Forelimb muscle (tissue), 1 donor: ENCODE measurements at regions not wholly inside any gene's neighbourhood (a gene's known extent, or its start where the extent isn't known, plus 50 kb on each side); places are given as distances from the start of the nearest gene placed in this dataset.
"Not testable (repeated sequence)": the region's sequence is repeated elsewhere in the genome, so short reads cannot be mapped to it uniquely, and the experiment has no call there.

Experiments used
- DNase-seq: peaks from one replicate; pipeline ENCODE4 v3.0.0-alpha.2; 2013; ENCODE audit warnings: low read depth

- DNase-seq = not testable (repeated sequence)
These were observed 85.4 kb upstream of the TMEM170B start for GRCh38 chr6:11452106-11452505.

- DNase-seq = no peak
These were observed 87.5 kb upstream of the TMEM170B start for GRCh38 chr6:11450037-11450436.

- DNase-seq = no peak
These were observed 88.1 kb upstream of the TMEM170B start for GRCh38 chr6:11449408-11449807.

- DNase-seq = no peak
These were observed 89.5 kb upstream of the TMEM170B start for GRCh38 chr6:11448038-11448437.

- DNase-seq = no peak
These were observed 90.3 kb upstream of the TMEM170B start for GRCh38 chr6:11447265-11447664.

GRCh38 chr6:11445146-11445545 lies 92.4 kb upstream of the TMEM170B start:
- no peak for DNase-seq

- DNase-seq = not testable (repeated sequence)
These were observed 94.4 kb upstream of the TMEM170B start for GRCh38 chr6:11443125-11443524.

GRCh38 chr6:11442495-11442894 lies 95.1 kb upstream of the TMEM170B start:
- DNase-seq = no peak

GRCh38 chr6:11439876-11440275 lies 97.7 kb upstream of the TMEM170B start:
- no peak for DNase-seq

GRCh38 chr6:11439017-11439420 lies 98.5 kb upstream of the TMEM170B start:
- no peak for DNase-seq

- no peak for DNase-seq
These were observed 99.6 kb upstream of the TMEM170B start for GRCh38 chr6:11437824-11438459.

- DNase-seq = no peak
These were observed 100.9 kb upstream of the TMEM170B start for GRCh38 chr6:11436508-11437096.

GRCh38 chr6:11434565-11435326 lies 102.8 kb upstream of the TMEM170B start:
- DNase-seq = no peak

- DNase-seq = no peak
These were observed 103.7 kb upstream of the TMEM170B start for GRCh38 chr6:11433860-11434259.

GRCh38 chr6:11432713-11433450 lies 104.7 kb upstream of the TMEM170B start:
- no peak for DNase-seq

GRCh38 chr6:11432091-11432490 lies 105.5 kb upstream of the TMEM170B start:
- DNase-seq = no peak

- DNase-seq = no peak
These were observed 106.1 kb upstream of the TMEM170B start for GRCh38 chr6:11431455-11431937.

GRCh38 chr6:11430036-11430435 lies 107.5 kb upstream of the TMEM170B start:
- DNase-seq = no peak

GRCh38 chr6:11429577-11429976 lies 108.0 kb upstream of the TMEM170B start:
- DNase-seq = no peak

- no peak for DNase-seq
These were observed 108.7 kb upstream of the TMEM170B start for GRCh38 chr6:11428895-11429294.

- no peak for DNase-seq
These were observed 109.2 kb upstream of the TMEM170B start for GRCh38 chr6:11428371-11428770.

GRCh38 chr6:11427723-11428245 lies 109.8 kb upstream of the TMEM170B start:
- no peak for DNase-seq
